ENCODE measurements at regions not wholly inside any gene's neighbourhood (a gene's known extent, or its start where the extent isn't known, plus 50 kb on each side); places are given as distances from the start of the nearest gene placed in this dataset.

DNA sequence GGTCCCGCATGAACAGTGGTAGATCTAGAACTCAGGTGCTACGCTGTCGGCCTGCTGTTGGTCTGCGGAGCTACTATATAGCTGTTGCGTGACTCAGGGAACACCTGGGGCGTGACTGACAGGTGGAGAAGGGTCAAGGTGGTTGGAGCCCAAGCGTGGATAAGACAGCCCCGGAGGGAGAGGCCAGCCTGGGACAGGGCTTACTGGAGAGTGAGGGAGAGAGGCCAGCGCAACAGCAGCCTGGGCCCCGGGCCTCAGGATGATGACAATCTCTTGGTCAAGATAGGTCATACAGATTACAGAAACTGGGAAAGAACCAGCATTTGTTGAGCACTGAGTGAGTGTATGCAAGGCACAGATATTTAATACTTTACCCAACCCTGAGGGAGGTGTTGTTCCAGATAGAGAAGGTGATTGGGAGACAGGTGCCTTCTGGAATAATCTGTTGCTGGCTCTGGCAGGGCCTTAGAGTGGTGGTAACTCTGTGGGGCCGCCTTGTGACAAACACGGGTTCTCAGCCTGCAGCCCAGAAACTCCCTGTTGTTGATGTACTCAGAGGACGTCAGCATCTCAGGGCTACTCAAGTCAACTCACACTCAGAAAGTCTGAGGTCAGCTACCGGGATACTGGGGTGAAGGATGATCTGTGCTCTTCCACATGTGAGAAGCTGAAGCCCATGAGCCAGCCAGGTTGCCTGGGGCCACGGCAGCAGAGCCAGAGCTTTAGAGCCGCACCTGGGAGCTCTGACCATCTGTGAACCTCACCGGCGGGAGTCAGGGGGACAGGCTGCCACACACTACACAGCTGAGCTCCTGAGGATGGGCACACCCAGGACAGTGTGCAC is 265.4 kb upstream of the HES1 start:
- in situ Hi-C loops (cut with MboI; ENCODE audit: low sequenced_read_pairs) = no loop called here

- in situ Hi-C loops (cut with MboI; ENCODE audit: low sequenced_read_pairs) = no loop called here
These were observed 264.8 kb upstream of the HES1 start for GRCh38 chr3:193871220-193871485.

DNA sequence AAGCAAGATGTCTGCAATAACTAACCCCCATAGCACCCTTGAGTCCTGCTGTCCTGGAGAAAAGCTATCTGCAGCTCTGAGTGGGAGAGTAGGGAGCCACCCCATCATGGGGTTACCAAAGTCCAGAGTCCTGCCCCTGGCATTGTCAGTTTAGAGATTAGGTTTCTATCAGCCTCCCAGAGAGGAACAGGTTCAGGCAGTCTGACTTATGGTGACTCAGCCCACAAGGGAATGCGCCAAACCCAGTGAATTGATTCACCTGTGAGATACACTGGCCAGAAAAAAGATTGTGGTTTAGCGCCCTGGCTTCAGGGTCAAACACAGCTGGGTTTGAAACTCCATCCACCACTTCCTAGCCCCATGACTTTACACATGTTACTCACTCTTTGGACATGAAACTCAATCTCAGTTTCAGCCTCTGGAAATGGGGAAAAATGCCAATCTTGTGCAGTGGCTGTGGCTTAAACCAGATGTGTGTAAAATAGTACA is 263.6 kb upstream of the HES1 start:
- in situ Hi-C loops (cut with MboI; ENCODE audit: low sequenced_read_pairs) = no loop called here

GRCh38 chr3:193873426-193874201 is 262.3 kb upstream of the HES1 start:
- in situ Hi-C loops (cut with MboI; ENCODE audit: low sequenced_read_pairs) = no loop called here

DNA sequence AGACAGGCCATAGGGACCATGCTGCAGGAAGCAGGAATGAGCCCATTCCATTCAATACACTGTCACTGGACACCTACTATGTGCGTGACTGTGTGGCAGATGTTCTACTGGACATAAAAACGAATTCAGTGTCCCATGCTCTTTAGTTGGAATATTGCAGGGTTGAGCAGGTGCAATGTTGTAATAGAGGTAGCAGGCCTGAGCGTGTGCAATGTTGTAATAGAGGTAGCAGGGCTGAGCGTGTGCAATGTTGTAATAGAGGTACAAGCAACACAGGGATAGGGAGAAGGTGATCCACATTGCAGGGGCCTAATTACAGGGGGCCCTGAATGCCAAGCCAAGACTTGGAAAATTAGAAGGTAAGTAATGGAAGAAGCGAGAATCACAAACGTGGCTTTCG is 261.4 kb upstream of the HES1 start:
- in situ Hi-C loops (cut with MboI; ENCODE audit: low sequenced_read_pairs) = no loop called here

GRCh38 chr3:193874997-193875593 is 260.9 kb upstream of the HES1 start:
- in situ Hi-C loops (cut with MboI; ENCODE audit: low sequenced_read_pairs) = no loop called here

DNA sequence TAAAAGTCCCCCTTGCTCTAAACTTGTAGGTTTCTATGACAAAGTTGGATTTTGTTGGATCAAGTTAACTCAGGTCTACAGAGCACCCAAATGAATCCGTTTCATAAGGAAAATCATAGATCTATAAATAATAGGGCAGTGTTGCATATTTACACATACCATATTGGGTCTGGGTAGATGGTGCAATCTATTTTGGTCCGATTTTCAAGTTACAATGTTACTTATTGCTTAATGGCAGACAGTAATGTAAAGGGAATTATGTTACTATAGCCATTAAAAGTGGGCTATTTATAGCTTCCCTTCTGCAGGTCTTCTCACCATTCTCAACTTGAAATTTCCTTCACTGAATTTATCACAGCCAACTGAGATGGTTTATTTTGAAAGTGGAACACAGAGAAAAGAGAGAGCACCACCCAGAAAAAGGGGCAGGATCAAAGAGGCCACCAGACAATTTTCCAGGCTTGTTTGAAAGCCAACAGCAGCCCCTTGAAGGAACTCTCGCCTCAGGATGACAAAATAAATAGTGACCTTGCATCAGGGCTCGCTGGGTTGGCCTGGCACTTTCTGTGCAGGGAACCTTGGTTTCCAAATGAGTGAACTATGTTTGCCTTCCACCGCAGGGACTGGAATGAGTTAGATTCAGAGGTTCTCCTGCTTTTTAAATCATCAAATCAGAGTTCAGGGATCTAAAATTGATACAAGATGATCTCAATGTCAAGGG is 260.2 kb upstream of the HES1 start:
- in situ Hi-C loops (cut with MboI; ENCODE audit: low sequenced_read_pairs) = no loop called here

DNA sequence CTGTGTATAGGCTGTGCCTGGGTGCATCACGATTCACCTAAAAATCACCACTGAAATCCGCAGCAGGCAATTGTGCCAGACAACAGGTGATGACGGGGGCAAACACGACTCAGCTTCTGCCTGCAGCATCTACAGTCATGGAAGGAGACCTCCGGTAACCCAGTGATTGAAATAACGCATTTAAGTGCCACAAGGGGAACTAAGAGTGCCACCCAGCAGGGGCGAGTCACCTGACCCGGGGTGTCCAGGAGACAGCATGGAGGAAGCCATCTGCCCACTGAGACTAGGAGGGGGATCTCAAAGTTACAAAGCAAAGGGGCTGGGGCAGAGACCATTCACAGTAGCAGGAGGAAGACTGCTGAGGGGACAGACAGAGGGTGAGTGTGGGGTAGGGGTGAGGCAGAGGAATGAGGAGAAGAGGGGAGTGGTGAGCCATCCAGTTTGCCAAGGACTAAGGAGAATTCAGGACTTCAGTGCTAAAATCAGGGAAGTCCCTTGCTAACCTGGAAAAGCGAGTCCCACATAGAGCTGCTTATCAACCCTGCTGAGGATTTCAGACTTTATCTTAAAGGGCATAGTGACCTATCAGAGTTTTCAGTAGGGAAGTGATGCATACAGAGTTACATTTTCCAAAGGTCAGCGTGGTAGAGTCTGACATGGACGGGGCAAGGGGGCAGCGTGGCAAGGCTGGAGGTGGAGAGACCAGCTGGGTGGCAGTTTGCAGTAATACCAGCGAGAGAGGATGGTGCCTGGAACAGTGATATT is 256.7 kb upstream of the HES1 start:
- in situ Hi-C loops (cut with MboI; ENCODE audit: low sequenced_read_pairs) = no loop called here

DNA sequence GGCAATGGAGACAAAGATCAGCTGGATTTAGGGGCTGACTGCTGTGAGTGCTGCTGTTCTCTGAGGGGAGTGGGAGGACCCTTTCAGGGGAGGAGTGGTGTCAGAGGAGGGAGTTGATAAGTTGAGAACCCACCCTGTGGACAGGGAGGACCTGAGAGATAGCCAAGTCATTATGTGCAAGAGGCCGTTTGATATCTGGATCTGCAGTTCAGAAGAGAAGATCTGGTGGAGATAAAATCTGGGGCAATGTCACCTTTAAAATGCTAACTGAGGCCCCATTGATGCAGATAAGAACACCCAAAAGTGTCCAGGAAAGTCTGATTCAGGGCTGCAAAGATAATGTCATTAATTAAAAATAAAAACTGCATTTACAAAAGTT is 256.1 kb upstream of the HES1 start:
- in situ Hi-C loops (cut with MboI; ENCODE audit: low sequenced_read_pairs) = no loop called here

- in situ Hi-C loops (cut with MboI; ENCODE audit: low sequenced_read_pairs) = no loop called here
These were observed 253.9 kb upstream of the HES1 start for GRCh38 chr3:193882091-193882490.

- in situ Hi-C loops (cut with MboI; ENCODE audit: low sequenced_read_pairs) = no loop called here
These were observed 252.4 kb upstream of the HES1 start for GRCh38 chr3:193883551-193883950.

GRCh38 chr3:193884027-193884426 is 251.9 kb upstream of the HES1 start:
- in situ Hi-C loops (cut with MboI; ENCODE audit: low sequenced_read_pairs) = no loop called here

DNA sequence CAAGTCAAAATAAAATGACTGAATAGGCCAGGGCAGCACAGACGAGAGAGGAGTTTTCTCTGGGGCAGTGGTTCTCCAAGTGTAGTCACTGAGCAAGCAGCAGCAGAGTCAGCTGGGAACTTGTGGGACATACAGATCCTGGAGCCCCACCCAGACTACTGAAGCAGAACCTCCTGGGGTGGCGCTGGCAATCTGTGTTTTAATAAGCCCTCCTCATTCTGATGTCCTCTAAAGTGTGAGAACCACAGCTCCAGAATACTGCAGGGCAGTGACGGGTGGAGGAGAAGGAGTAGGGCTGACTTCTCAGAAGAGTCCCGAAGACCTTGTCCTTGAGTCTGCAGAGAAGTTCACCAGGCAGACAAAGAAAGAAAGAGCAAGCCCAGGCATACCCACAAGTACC is 251.3 kb upstream of the HES1 start:
- in situ Hi-C loops (cut with MboI; ENCODE audit: low sequenced_read_pairs) = no loop called here

- in situ Hi-C loops (cut with MboI; ENCODE audit: low sequenced_read_pairs) = no loop called here
These were observed 250.1 kb upstream of the HES1 start for GRCh38 chr3:193885832-193886231.

GRCh38 chr3:193890016-193890897 is 245.7 kb upstream of the HES1 start:
- in situ Hi-C loops (cut with MboI; ENCODE audit: low sequenced_read_pairs) = no loop called here

GRCh38 chr3:193894121-193894863 is 241.7 kb upstream of the HES1 start:
- in situ Hi-C loops (cut with MboI; ENCODE audit: low sequenced_read_pairs) = no loop called here

DNA sequence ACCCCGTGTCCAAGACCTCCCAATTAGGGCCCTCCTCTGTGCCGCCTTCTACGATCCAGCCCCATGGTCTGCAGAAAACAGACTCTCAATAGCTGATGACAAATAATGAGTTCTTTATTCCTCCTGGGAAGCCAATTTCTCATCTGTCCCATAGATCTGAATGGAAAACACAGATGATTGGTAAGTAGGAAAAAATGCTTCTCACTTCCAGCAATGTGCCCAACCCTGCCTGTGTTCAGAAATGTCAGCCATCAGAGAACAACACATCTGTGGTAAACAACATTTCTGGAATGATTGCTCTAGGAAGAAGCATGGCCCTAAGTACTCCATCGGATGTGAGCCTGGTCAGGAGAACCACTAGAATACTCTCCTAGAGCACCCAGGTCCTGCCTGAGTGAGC is 240.5 kb upstream of the HES1 start:
- in situ Hi-C loops (cut with MboI; ENCODE audit: low sequenced_read_pairs) = no loop called here

DNA sequence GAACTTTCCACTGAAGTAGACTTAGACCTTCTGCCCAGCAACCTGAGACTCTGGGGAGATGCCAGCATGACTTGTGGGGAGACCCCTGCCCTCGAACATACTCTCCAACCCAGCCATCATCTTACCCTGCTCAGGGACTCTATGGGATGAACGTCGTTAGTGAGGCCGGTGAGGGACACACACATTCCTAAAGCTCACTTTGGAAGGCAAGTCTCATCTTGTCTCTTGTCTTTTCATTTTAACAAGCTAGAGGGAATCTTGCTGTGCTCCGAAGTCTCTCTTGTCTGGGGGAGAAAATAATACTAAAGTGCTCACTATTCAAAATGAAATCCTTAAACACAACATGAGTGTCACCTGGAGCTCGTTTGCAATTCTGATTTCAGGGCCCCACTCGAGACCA is 239.5 kb upstream of the HES1 start:
- in situ Hi-C loops (cut with MboI; ENCODE audit: low sequenced_read_pairs) = no loop called here

GRCh38 chr3:193897288-193897687 is 238.7 kb upstream of the HES1 start:
- in situ Hi-C loops (cut with MboI; ENCODE audit: low sequenced_read_pairs) = no loop called here
